ENCODE measurements at regions not wholly inside any gene's neighbourhood (a gene's known extent, or its start where the extent isn't known, plus 50 kb on each side); places are given as distances from the start of the nearest gene placed in this dataset.

DNA sequence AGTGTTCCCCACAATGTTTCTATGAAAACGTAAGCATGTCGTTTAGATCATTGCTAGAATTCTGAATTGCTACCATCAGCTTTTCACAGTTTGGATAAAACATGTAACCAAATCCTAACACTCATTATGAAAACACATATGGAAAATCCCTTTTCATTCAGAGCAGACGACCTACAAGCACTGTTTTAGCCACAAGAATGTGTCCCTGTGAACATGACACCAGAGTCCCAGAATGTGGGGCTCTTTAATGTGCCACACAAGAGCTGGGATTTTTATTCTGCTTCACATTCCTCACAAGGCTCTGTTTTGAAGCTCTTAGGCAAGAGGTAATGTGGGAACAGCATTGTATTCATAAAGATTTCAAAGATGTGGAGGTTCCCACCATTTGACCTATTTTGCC is 141.1 kb upstream of the CITED2 start:
- TF ChIP-seq, protein P1, sequence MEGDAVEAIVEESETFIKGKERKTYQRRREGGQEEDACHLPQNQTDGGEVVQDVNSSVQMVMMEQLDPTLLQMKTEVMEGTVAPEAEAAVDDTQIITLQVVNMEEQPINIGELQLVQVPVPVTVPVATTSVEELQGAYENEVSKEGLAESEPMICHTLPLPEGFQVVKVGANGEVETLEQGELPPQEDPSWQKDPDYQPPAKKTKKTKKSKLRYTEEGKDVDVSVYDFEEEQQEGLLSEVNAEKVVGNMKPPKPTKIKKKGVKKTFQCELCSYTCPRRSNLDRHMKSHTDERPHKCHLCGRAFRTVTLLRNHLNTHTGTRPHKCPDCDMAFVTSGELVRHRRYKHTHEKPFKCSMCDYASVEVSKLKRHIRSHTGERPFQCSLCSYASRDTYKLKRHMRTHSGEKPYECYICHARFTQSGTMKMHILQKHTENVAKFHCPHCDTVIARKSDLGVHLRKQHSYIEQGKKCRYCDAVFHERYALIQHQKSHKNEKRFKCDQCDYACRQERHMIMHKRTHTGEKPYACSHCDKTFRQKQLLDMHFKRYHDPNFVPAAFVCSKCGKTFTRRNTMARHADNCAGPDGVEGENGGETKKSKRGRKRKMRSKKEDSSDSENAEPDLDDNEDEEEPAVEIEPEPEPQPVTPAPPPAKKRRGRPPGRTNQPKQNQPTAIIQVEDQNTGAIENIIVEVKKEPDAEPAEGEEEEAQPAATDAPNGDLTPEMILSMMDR (IDR thresholded peaks at IDR 0.05), result no peak
- TF ChIP-seq POLR2A (IDR thresholded peaks at IDR 0.05), result no peak
